GM12878 (cell line): ENCODE measurements at regions not wholly inside any gene's neighbourhood (a gene's known extent, or its start where the extent isn't known, plus 50 kb on each side); places are given as distances from the start of the nearest gene placed in this dataset.

ENCODE experiments used
- ATAC-seq: fragments of 200-7000 bp; cut with Tn5 transposase; 3 replicates; pipeline ENCODE4 v1.9.1; 2020; ENCODE audit warnings: mild to moderate bottlenecking, moderate library complexity
- BruUV-seq: library from RNA; stranded (reverse); fragments of 400-500 nt; replicated peaks from 2 replicates; lab custom pipeline; 2021; lab: Mats Ljungman, UMichigan
- CTCF ChIA-PET: fragments of 300-600 bp; sonication (Branson Sonifier 250); formaldehyde crosslinking; extraction: SDS; loops from one replicate; lab custom pipeline; 2021; ENCODE audit warnings: inconsistent platforms; lab: Yijun Ruan, JAX
- POLR2A ChIA-PET: fragments of 350-600 bp; formaldehyde crosslinking; extraction: SDS; loops from one replicate; lab custom pipeline; 2021; ENCODE audit warnings: inconsistent platforms; lab: Charles Lee
- RAD21 ChIA-PET: fragments of 300-600 bp; sonication (Branson Sonifier 250); formaldehyde crosslinking; loops from one replicate; lab custom pipeline; 2023; ENCODE audit warnings: antibody characterized with exemption; ENCODE audit not compliant: unreplicated experiment; lab: Charles Lee
- SMC1A ChIA-PET: fragments of 300-600 bp; sonication (Branson Sonifier 250); formaldehyde crosslinking; loops from one replicate; lab custom pipeline; 2023; ENCODE audit not compliant: unreplicated experiment, uncharacterized antibody; lab: Charles Lee
- DNase-seq: peaks from one replicate; pipeline ENCODE4 v3.0.0-alpha.2; 2011; ENCODE audit warnings: low read depth, low spot score
- FAIRE-seq: peaks from 3 replicates; lab custom pipeline; 2011; peaks lifted over from hg19 to GRCh38; lab: Jason Lieb, UNC
- H2AFZ ChIP-seq: 2 replicates; pipeline ENCODE4 v1.6.0; 2011; ENCODE audit warnings: low read depth, low read length, control low read depth; ENCODE audit not compliant: control insufficient read depth
- H3K27ac ChIP-seq: 2 replicates; pipeline ENCODE4 v1.5.1; 2011; ENCODE audit warnings: control low read depth; ENCODE audit not compliant: control insufficient read depth, insufficient read depth
- H3K27me3 ChIP-seq, 2 experiments: replicated peaks in 1 of 2; 2 replicates each; pipeline versions ENCODE4 v1.6.0 to v1.6.1; 2011; ENCODE audit warnings: low read length in 1 of 2; ENCODE audit not compliant: control insufficient read depth in 2 of 2, insufficient read depth in 2 of 2
- H3K36me3 ChIP-seq, 2 experiments: 2 replicates each; pipeline ENCODE4 v1.5.1; 2011; ENCODE audit warnings: low read length in 1 of 2; ENCODE audit not compliant: control insufficient read depth in 2 of 2, insufficient read depth in 2 of 2
- H3K4me1 ChIP-seq: 2 replicates; pipeline ENCODE4 v1.6.1; 2011; ENCODE audit warnings: mild to moderate bottlenecking, low read length, moderate library complexity, mixed read lengths; ENCODE audit not compliant: control insufficient read depth, insufficient read depth
- H3K4me2 ChIP-seq: 2 replicates; pipeline ENCODE4 v1.6.0; 2011; ENCODE audit warnings: control low read depth; ENCODE audit not compliant: control insufficient read depth, insufficient read depth
- H3K4me3 ChIP-seq: fragments of 200-600 bp; sonication (generic); 2 replicates; pipeline ENCODE4 v1.5.1; 2016
- H3K79me2 ChIP-seq: 2 replicates; pipeline ENCODE4 v1.6.0; 2011; ENCODE audit warnings: low read length; ENCODE audit not compliant: control insufficient read depth, insufficient read depth
- H3K9ac ChIP-seq: 2 replicates; pipeline ENCODE4 v1.8.0; 2011; ENCODE audit warnings: low read length, control low read depth, mixed read lengths; ENCODE audit not compliant: control insufficient read depth, insufficient read depth
- H3K9me3 ChIP-seq: replicated peaks from 3 replicates; pipeline ENCODE4 v1.5.1; 2011; ENCODE audit warnings: mild to moderate bottlenecking, low read length; ENCODE audit not compliant: control insufficient read depth, insufficient read depth
- H4K20me1 ChIP-seq: 2 replicates; pipeline ENCODE4 v1.6.0; 2011; ENCODE audit not compliant: control insufficient read depth, insufficient read depth
- CREM ChIP-seq: IDR thresholded peaks from 2 replicates; pipeline ENCODE4 v1.6.1; 2014; ENCODE audit warnings: antibody characterized with exemption, low read depth
- ESRRA ChIP-seq: IDR thresholded peaks from 2 replicates; pipeline ENCODE4 v1.6.1; 2012; ENCODE audit warnings: mild to moderate bottlenecking, low read length, improper control_type of control experiment
- HDGF ChIP-seq: fragments of 450-650 bp; IDR thresholded peaks from 2 replicates; pipeline ENCODE4 v1.6.1; 2016; ENCODE audit warnings: antibody characterized with exemption
- MEF2A ChIP-seq: IDR thresholded peaks from 2 replicates; pipeline ENCODE4 v1.6.1; 2011; ENCODE audit warnings: low read depth, mild to moderate bottlenecking, low read length, moderate library complexity; ENCODE audit not compliant: insufficient read depth
- NFXL1 ChIP-seq: fragments of 450-650 bp; IDR thresholded peaks from 2 replicates; pipeline ENCODE4 v1.6.1; 2017; ENCODE audit warnings: antibody characterized with exemption, mild to moderate bottlenecking, borderline replicate concordance
- NR2F1 ChIP-seq: fragments of 450-650 bp; conservative IDR thresholded peaks from 2 replicates; pipeline ENCODE4 v1.6.1; 2017; ENCODE audit warnings: mild to moderate bottlenecking
- RCOR1 ChIP-seq: conservative IDR thresholded peaks from 2 replicates; pipeline ENCODE4 v1.6.1; 2012; ENCODE audit warnings: low read depth, low read length, improper control_type of control experiment
- SIN3A ChIP-seq: IDR thresholded peaks from 2 replicates; pipeline ENCODE4 v1.6.1; 2012; ENCODE audit warnings: low read depth, low read length, improper control_type of control experiment
- SMAD5 ChIP-seq: IDR thresholded peaks from 2 replicates; pipeline ENCODE4 v1.6.1; 2016; ENCODE audit warnings: antibody characterized with exemption, low read depth
- SUZ12 ChIP-seq: fragments of 200-600 bp; sonication (generic); IDR thresholded peaks from one replicate; pipeline ENCODE4 v1.6.1; 2018; ENCODE audit warnings: antibody characterized with exemption, mild to moderate bottlenecking; ENCODE audit not compliant: unreplicated experiment
- TCF12 ChIP-seq: IDR thresholded peaks from 2 replicates; pipeline ENCODE4 v1.6.1; 2011; ENCODE audit warnings: low read depth, mild to moderate bottlenecking, low read length
- TCF7 ChIP-seq: IDR thresholded peaks from 2 replicates; pipeline ENCODE4 v1.6.1; 2014; ENCODE audit warnings: antibody characterized with exemption, borderline replicate concordance
- YY1 ChIP-seq: IDR thresholded peaks from 2 replicates; pipeline ENCODE4 v1.6.1; 2011; ENCODE audit warnings: low read depth, mild to moderate bottlenecking, low read length
- ZNF207 ChIP-seq: fragments of 450-650 bp; IDR thresholded peaks from 2 replicates; pipeline ENCODE4 v1.6.1; 2014; ENCODE audit warnings: antibody characterized with exemption, mild to moderate bottlenecking, borderline replicate concordance
- ZNF24 ChIP-seq: fragments of 450-650 bp; IDR thresholded peaks from 2 replicates; pipeline ENCODE4 v1.6.1; 2017; ENCODE audit warnings: antibody characterized with exemption, mild to moderate bottlenecking
- WGBS: methylation state at CpG from one replicate; pipeline ENCODE4 v1.1.6; 2016; ENCODE audit warnings: low lambda C conversion rate; ENCODE audit not compliant: insufficient replicate concordance, insufficient coverage; ENCODE audit errors: missing lambda C conversion rate; 5-methylcytosine and 5-hydroxymethylcytosine counted together
- in situ Hi-C: fragments of 300-500 bp; cut with MboI; formaldehyde crosslinking; loops from 9 replicates; pipeline ENCODE4 v1.14.3; 2018; ENCODE audit warnings: mixed read lengths
- intact Hi-C: fragments of 100-400 bp; cut with micrococcal nuclease; formaldehyde crosslinking; loops from one replicate; pipeline ENCODE4 v1.14.2; 2022; ENCODE audit not compliant: unreplicated experiment
- TF ChIP-seq, protein P1 (sequence below): fragments of 450-650 bp; IDR thresholded peaks from 2 replicates; pipeline ENCODE4 v1.6.1; 2017; ENCODE audit warnings: mild to moderate bottlenecking, moderate library complexity
- TF ChIP-seq, protein P2 (sequence below): fragments of 450-650 bp; IDR thresholded peaks from 2 replicates; pipeline ENCODE4 v1.6.1; 2017; ENCODE audit warnings: mild to moderate bottlenecking, moderate library complexity

DNA sequence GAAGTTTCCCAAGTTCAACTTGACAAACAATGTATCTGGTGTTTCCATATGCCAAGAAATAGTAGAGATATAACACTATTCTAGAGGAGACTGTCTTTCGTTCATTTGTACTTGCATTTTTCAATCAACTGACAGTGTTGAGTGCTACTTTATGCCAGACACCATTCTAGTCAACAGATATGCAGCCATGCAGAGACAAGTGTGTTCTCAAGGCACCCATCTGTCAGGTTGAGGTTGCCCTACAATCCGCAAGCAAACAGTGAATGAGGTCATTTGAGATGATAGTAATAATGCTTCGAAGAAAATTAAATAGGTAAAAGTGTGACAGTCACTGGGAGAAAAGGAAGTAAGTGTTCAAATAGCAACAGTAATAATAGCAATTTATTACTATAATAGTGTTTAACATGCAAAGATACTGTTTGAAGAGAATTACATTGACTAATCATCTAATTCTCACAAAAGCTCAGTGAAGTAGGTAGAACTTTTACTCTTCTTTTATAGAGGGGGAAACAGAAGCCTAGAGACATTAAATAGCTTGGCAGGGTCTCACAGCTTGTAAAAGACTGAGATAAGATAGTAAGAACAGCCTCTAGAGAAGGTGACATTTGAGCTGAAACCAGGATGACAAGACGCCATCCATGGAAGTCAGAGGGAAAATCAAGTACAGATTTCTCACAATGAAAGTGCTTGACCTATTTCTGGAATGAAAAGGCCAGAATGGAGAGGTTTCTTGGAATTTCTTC lies 936.9 kb downstream of the SORCS3 start:
- Histone ChIP-seq H4K20me1 (no peaks in the 10 kb centered on the region), H3K9me3 (no peaks in the 10 kb centered on the region; the same call in 2 of the 3 replicates), H2AFZ (no peak overlapping the region), H3K4me1 (no peaks in the 10 kb centered on the region), H3K4me3 (no peak overlapping the region), H3K27me3 (no peaks in the 10 kb centered on the region), H3K36me3 (no peaks in the 10 kb centered on the region), H3K4me2 (no peak overlapping the region), H3K9ac (no peak overlapping the region), H3K27ac (no peak overlapping the region), H3K79me2 (no peaks in the 10 kb centered on the region)
- 6% methylated on average over 4 of the region's 4 CpGs for WGBS
- BruUV-seq, result no TSS peak
- CTCF ChIA-PET, result no interaction called here
- in situ Hi-C loops, result no loop called here
- RAD21 ChIA-PET, result no interaction called here
- SMC1A ChIA-PET, result interaction anchor here (0.6 to 1.0 kb wide), 2 partner anchors 10 to 13 kb away, joined by 3 read pairs; no protein-coding TSS in a partner anchor
- intact Hi-C loops, result no loop called here
- DNase-seq (no peak), ATAC-seq (no peak), FAIRE-seq (no peak)
- POLR2A ChIA-PET, result interaction anchor here (0.6 kb wide), 1 partner anchor 70 kb away, joined by 3 read pairs; no protein-coding TSS in a partner anchor
- TF ChIP-seq YY1, result no peak
- TF ChIP-seq SUZ12, result no peak
- TF ChIP-seq CREM, result no peak
- TF ChIP-seq RCOR1, result no peak
- TF ChIP-seq HDGF, result no peak
- no peak for TF ChIP-seq ZNF24
- TF ChIP-seq ESRRA, result no peak
- TF ChIP-seq SIN3A, result no peak
- TF ChIP-seq, protein P1, sequence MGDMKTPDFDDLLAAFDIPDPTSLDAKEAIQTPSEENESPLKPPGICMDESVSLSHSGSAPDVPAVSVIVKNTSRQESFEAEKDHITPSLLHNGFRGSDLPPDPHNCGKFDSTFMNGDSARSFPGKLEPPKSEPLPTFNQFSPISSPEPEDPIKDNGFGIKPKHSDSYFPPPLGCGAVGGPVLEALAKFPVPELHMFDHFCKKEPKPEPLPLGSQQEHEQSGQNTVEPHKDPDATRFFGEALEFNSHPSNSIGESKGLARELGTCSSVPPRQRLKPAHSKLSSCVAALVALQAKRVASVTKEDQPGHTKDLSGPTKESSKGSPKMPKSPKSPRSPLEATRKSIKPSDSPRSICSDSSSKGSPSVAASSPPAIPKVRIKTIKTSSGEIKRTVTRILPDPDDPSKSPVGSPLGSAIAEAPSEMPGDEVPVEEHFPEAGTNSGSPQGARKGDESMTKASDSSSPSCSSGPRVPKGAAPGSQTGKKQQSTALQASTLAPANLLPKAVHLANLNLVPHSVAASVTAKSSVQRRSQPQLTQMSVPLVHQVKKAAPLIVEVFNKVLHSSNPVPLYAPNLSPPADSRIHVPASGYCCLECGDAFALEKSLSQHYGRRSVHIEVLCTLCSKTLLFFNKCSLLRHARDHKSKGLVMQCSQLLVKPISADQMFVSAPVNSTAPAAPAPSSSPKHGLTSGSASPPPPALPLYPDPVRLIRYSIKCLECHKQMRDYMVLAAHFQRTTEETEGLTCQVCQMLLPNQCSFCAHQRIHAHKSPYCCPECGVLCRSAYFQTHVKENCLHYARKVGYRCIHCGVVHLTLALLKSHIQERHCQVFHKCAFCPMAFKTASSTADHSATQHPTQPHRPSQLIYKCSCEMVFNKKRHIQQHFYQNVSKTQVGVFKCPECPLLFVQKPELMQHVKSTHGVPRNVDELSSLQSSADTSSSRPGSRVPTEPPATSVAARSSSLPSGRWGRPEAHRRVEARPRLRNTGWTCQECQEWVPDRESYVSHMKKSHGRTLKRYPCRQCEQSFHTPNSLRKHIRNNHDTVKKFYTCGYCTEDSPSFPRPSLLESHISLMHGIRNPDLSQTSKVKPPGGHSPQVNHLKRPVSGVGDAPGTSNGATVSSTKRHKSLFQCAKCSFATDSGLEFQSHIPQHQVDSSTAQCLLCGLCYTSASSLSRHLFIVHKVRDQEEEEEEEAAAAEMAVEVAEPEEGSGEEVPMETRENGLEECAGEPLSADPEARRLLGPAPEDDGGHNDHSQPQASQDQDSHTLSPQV, result no peak
- no peak for TF ChIP-seq NR2F1
- no peak for TF ChIP-seq SMAD5
- TF ChIP-seq NFXL1, result no peak
- no peak for TF ChIP-seq TCF7
- TF ChIP-seq, protein P2, sequence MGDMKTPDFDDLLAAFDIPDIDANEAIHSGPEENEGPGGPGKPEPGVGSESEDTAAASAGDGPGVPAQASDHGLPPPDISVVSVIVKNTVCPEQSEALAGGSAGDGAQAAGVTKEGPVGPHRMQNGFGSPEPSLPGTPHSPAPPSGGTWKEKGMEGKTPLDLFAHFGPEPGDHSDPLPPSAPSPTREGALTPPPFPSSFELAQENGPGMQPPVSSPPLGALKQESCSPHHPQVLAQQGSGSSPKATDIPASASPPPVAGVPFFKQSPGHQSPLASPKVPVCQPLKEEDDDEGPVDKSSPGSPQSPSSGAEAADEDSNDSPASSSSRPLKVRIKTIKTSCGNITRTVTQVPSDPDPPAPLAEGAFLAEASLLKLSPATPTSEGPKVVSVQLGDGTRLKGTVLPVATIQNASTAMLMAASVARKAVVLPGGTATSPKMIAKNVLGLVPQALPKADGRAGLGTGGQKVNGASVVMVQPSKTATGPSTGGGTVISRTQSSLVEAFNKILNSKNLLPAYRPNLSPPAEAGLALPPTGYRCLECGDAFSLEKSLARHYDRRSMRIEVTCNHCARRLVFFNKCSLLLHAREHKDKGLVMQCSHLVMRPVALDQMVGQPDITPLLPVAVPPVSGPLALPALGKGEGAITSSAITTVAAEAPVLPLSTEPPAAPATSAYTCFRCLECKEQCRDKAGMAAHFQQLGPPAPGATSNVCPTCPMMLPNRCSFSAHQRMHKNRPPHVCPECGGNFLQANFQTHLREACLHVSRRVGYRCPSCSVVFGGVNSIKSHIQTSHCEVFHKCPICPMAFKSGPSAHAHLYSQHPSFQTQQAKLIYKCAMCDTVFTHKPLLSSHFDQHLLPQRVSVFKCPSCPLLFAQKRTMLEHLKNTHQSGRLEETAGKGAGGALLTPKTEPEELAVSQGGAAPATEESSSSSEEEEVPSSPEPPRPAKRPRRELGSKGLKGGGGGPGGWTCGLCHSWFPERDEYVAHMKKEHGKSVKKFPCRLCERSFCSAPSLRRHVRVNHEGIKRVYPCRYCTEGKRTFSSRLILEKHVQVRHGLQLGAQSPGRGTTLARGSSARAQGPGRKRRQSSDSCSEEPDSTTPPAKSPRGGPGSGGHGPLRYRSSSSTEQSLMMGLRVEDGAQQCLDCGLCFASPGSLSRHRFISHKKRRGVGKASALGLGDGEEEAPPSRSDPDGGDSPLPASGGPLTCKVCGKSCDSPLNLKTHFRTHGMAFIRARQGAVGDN, result no peak
- TF ChIP-seq MEF2A, result no peak
- TF ChIP-seq TCF12, result no peak
- TF ChIP-seq ZNF207, result no peak
